Endothelial cell (in vitro differentiated cells): ENCODE measurements at regions not wholly inside any gene's neighbourhood (a gene's known extent, or its start where the extent isn't known, plus 50 kb on each side); places are given as distances from the start of the nearest gene placed in this dataset.

Experiments used
- DNase-seq: peaks from one replicate; pipeline ENCODE4 v3.0.0; 2021; ENCODE audit warnings: low spot score
- H3K27ac Mint-ChIP-seq: one replicate; pipeline ENCODE4 v1.8.0; 2021; ENCODE audit warnings: mixed read lengths, inconsistent platforms; ENCODE audit not compliant: unreplicated experiment
- H3K27me3 Mint-ChIP-seq: one replicate; pipeline ENCODE4 v1.8.0; 2021; ENCODE audit warnings: mild to moderate bottlenecking, moderate library complexity, mixed read lengths, inconsistent platforms; ENCODE audit not compliant: unreplicated experiment
- H3K36me3 Mint-ChIP-seq: one replicate; pipeline ENCODE4 v1.8.0; 2021; ENCODE audit warnings: mild to moderate bottlenecking, low read depth, mixed read lengths, inconsistent platforms; ENCODE audit not compliant: unreplicated experiment
- H3K4me1 Mint-ChIP-seq: one replicate; pipeline ENCODE4 v1.8.0; 2021; ENCODE audit warnings: mild to moderate bottlenecking, mixed read lengths, inconsistent platforms; ENCODE audit not compliant: unreplicated experiment
- H3K4me3 Mint-ChIP-seq: one replicate; pipeline ENCODE4 v1.8.0; 2021; ENCODE audit warnings: mild to moderate bottlenecking, mixed read lengths, inconsistent platforms; ENCODE audit not compliant: unreplicated experiment
- H3K9me3 Mint-ChIP-seq: one replicate; pipeline ENCODE4 v1.8.0; 2021; ENCODE audit warnings: mixed read lengths, inconsistent platforms; ENCODE audit not compliant: unreplicated experiment
- CTCF ChIP-seq: fragments of 200-600 bp; sonication (generic); IDR thresholded peaks from one replicate; pipeline ENCODE4 v1.5.0; 2021; ENCODE audit warnings: antibody characterized with exemption; ENCODE audit not compliant: unreplicated experiment

- Mint-ChIP-seq H3K36me3 (no peaks in the 10 kb centered on the region), H3K4me3 (no peak overlapping the region), H3K27ac (no peak overlapping the region), H3K27me3 (no peaks in the 10 kb centered on the region), H3K9me3 (no peaks in the 10 kb centered on the region), H3K4me1 (no peaks in the 10 kb centered on the region)
- no peak for TF ChIP-seq CTCF
- DNase-seq = no peak
These were observed 82.0 kb upstream of the PRLR start for GRCh38 chr5:35312267-35312666.

- DNase-seq = no peak
- H3K27ac Mint-ChIP-seq = no peak overlapping the region
- H3K4me1 Mint-ChIP-seq = no peaks in the 10 kb centered on the region
- no peaks in the 10 kb centered on the region for H3K36me3 Mint-ChIP-seq
- H3K27me3 Mint-ChIP-seq = no peaks in the 10 kb centered on the region
- H3K4me3 Mint-ChIP-seq = no peak overlapping the region
- no peaks in the 10 kb centered on the region for H3K9me3 Mint-ChIP-seq
- no peak for TF ChIP-seq CTCF
These were observed 79.3 kb upstream of the PRLR start for GRCh38 chr5:35309365-35310130.

GRCh38 chr5:35308421-35308820 lies 78.1 kb upstream of the PRLR start:
- no peaks in the 10 kb centered on the region for H3K27me3 Mint-ChIP-seq
- no peaks in the 10 kb centered on the region for H3K9me3 Mint-ChIP-seq
- H3K4me3 Mint-ChIP-seq = no peak overlapping the region
- H3K36me3 Mint-ChIP-seq = no peaks in the 10 kb centered on the region
- no peaks in the 10 kb centered on the region for H3K4me1 Mint-ChIP-seq
- no peak for DNase-seq
- H3K27ac Mint-ChIP-seq = no peak overlapping the region
- no peak for TF ChIP-seq CTCF

GRCh38 chr5:35306716-35307365 lies 76.6 kb upstream of the PRLR start:
- no peaks in the 10 kb centered on the region for H3K36me3 Mint-ChIP-seq
- H3K27me3 Mint-ChIP-seq = no peaks in the 10 kb centered on the region
- H3K4me3 Mint-ChIP-seq = no peak overlapping the region
- H3K4me1 Mint-ChIP-seq = no peaks in the 10 kb centered on the region
- no peak overlapping the region for H3K27ac Mint-ChIP-seq
- no peaks in the 10 kb centered on the region for H3K9me3 Mint-ChIP-seq
- DNase-seq = no peak
- no peak for TF ChIP-seq CTCF

- DNase-seq = no peak
- Mint-ChIP-seq H3K4me3 (no peak overlapping the region), H3K27ac (no peak overlapping the region), H3K36me3 (no peaks in the 10 kb centered on the region), H3K9me3 (no peaks in the 10 kb centered on the region), H3K27me3 (no peaks in the 10 kb centered on the region), H3K4me1 (no peaks in the 10 kb centered on the region)
- TF ChIP-seq CTCF = no peak
These were observed 75.2 kb upstream of the PRLR start for GRCh38 chr5:35305336-35306020.
